HG03378 (cell line): ENCODE measurements at regions not wholly inside any gene's neighbourhood (a gene's known extent, or its start where the extent isn't known, plus 50 kb on each side); places are given as distances from the start of the nearest gene placed in this dataset.
"Not testable (repeated sequence)": the region's sequence is repeated elsewhere in the genome, so short reads cannot be mapped to it uniquely, and the experiment has no call there.

Source experiments
- ATAC-seq: cut with Tn5 transposase; IDR thresholded peaks from one replicate; pipeline ENCODE4 v1.9.1; 2021; ENCODE audit warnings: mild to moderate bottlenecking, moderate library complexity; ENCODE audit not compliant: unreplicated experiment

DNA sequence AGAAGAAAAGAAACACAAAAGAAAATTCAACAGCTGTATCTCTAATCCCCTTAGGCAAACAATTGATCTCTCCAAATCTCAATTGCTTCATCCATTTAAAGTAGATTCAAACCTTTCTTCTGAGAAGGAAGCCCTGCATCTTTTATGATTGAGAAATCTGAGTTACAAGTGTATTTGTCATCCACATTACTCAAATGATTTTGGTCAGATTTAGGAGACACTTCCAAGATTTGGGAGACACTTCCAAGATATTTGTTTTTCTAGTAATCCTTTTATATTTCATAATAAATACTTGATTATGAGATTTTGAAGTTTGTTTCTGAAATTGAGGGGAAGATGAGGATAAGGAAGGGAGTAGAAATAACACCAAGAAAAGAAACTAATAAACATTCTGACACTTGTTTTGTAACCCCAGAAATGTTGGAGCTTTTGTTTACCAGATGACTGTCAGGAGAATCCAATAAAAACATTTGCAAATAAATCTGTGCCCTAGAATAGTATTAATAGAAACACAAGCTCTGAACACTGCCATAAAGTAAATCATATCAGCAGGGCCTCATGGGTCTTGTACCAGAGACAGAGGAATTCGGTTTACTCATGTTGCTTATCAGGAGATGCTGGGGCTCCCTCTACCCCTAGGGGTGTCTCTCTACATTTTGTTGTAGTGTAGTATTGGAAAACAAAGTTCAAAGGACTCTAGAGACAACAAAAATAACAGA is 314.3 kb upstream of the NT5E start:
- no peak for ATAC-seq

DNA sequence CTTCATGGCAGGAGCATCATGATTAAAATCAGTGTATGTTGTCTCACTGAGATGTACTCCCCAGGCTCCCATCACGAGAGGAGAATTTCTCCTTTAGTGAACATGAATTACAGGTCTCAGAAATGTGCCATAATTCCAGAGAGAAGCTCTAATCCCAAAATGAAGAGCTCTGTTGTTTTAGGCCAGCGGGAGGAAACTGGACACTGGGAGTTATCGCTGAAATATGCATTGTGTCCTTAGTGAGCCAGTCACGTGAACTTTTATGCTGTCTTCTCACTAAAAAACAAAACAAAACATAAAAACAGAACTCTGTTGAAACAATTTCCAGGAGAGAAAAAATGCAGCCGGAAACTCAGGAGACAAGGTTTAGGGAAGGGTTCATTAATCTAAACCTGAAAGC is 315.7 kb upstream of the NT5E start:
- no peak for ATAC-seq

DNA sequence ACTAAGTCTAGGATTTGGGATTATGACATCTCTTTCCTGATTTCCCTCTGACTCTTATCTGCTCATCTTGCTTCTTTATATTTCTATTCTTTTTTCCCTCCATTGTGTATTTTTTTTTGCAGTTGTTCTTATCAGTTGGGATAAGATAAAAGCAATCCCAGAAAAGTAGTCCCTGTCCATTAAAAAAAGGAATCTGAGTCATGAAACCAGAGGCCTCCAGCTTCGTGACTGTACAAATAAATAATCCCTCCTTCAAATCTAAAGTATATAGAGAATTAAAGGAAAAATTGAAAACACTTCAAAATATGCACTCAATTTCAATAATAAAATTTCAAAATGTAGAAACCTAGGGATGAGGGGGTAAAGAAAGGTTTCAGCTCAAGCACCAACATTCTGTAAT is 317.8 kb upstream of the NT5E start:
- no peak for ATAC-seq

DNA sequence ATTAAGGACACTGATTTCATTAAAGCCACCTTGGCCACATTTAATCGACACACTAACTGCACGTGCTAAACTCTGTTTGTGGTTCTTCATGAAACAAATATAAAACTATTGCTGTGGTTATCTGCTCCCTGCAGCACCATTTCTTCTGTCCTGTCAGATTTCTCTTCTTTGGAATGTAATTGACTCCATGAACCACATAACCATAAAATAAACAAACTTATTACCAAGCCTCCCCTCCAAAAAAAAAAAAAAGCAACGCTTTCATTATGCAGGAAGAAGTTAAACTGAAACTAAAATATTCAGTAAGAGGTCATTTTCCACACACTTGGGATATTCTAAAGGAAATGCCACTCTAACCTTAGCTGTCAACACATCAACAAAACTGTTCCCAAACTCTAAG is 319.1 kb upstream of the NT5E start:
- no peak for ATAC-seq

DNA sequence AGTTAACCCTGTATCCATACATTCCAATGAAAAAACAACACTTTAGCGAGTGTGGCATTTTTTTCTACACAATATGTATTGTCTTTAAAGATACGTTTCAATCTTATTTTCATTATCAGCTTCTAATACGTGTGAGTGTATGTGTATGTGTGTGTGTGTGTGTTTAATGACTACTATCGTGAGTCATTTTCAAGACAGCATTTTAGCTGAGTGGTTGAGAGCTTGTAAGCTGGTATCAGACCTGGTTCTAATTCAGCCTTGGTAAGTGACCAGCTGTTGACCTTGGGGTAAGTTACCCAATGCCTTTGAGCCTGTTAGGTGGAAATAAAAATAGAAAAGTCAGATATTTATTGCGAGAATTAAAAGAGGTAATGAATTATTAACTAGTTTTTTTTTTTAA is 320.0 kb upstream of the NT5E start:
- no peak for ATAC-seq

DNA sequence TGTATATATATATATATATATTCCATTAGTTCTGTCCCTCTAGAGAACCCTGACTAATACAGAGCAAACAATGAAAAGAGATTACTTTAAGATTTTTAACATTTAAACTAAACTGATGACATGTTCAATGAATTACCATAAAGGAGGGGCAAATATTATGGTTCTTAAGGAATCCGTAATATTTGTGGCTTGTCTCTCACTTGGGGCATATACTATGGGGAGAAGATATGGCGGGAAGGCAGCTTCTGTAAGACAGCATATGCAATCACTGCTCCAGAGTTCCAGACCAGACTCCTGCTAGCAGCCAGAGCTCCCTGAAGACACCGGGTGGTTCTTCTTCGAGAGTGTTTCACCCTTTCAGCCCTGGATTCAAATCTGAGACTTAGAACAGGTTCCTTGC is 321.1 kb upstream of the NT5E start:
- no peak for ATAC-seq

DNA sequence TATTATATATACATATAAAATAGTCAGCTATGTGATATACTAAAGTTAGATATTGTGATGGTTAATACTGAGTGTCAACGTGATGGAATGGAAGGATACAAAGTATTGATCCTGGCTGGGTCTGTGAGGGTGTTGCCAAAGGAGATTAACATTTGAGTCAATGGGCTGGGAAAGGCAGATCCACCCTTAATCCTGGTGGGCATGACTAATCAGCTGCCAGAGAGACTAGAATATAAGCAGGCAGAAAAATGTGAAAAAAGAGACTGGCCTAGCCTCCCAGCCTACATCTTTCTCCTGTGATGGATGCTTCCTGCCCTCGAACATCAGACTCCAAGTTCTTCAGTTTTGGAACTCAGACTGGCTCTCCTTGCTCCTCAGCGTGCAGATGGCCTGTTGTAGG is 321.6 kb upstream of the NT5E start:
- ATAC-seq, result not testable (repeated sequence)

DNA sequence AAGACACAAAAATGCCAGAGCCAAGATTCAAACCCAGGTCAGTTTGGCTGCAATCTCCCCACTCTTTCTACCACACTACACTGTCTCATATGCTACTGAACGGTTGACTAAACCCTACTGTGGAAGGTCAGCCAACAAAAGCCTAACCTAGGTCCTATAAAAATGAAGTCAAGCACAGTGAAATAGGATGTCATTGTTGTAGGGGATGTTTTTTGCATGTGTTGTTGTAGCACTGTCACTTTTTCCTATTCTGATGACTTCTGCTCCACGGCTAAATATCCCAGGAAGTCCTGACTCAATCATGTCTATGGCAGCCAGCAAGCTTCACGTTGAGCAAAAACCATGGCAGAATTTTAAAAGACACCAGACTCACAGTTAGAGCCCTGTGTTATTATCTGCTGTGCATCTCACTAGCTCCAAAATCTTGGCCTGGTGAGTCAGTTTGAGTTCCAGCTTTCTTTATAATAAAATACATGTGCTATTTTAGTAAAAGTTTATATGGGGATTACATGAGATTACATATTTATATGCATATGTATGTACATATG is 322.1 kb upstream of the NT5E start:
- no peak for ATAC-seq

DNA sequence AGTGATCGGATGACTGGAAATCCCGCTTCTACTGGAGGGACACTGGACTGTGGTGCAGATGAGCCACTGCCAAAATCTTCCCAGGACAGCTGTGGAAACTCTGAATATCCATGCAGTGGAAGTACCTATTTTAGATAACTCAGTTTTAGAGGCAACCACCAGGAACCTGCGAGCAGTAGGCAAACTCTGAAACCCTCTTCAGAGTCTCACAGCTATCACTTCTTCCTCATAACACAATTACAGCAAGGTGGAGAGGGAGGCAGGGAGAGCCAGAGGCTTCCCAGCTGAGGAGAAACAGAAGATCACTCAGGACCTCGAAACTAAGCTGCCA is 322.8 kb upstream of the NT5E start:
- no peak for ATAC-seq

DNA sequence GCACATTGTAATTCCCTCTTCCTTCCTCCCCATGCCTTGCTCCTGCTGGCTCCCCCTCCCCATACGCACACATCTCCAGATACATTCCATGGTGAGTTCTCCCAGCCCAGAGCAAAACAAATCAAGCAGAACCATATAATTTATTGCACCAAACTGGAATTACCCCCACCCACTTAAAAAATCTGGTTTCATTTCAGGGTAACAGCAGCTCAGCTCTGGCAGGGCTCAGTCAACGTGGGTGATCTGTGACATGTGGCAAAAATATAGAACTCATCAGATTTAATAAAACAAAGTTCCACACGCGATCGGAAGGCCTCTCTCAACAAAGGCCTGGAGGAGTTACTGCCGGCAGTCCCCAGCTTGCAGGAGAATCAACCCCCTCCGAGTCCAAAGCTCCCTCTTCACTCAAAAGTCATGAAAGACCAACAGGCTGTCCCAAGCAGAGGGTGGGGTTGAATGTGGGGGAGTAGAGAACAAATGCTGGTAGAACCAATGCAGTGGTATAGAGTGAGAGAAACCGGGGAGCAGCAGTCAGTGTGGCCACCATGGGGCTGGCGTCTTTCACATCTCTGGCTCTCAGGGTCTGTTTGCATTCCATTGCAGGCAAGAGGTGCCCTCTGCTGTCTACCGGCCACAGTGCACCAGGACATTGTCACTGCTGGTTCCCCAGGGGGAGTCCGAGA is 323.3 kb upstream of the NT5E start:
- ATAC-seq, result peak; percentile 75

DNA sequence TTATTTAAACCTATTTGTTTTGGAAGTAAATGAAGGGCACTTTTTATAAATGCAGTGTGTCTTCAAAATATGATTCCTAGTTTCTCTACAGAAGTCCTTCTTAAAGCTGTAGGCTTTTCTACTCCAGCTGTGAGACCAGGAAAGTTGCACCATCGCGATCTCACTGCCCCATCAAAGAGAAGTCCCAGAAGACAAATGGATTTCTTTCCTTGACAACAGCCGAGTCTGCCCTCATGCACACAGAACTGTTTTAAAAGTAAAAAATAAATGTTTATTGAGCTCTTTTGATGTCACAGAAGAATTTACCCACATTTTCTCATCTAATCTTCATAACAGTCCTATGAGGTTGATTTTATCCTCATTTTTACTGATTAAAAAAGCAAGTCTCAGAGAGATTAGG is 324.4 kb upstream of the NT5E start:
- ATAC-seq, result no peak

DNA sequence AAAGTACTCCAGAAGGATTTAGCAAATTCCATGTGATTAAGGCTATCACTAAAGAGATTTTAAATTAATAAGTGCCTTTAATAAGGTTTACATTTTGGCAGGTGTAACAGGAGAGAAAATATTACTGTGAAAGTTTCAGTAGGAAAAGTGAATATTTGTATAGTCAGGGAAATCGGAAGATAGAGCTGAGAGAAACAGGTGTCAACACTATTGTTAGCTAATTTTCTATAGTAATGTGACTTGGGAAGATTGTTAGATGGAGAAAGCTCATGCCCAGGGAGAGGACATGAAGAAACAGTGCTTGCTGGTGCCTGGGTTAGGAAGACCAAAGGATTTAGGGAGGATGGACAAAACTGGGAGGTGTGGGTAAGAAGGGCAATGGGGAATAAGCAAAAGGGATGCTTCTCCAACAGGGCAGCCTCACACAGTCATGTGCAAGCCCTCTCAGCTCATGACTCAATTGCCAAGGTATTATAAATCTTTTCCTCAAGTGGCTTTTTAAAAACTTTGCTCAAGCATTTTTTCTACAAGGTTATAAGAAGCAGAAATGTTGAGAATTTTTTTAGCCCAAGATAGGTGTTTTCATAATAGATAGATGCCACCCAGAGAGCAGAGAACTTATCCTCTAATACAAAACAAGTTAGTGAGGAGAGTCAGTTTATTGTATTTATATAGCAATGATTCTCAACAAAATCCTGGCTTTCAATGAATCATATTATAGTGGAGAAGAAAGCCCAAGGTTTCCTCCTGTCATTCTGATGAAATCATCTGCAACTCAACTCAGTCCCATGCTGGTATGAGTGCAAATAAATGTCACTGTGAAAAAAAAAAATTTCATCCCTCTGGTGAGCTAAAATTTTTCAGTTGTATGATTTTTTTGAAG is 325.2 kb upstream of the NT5E start:
- ATAC-seq, result no peak

DNA sequence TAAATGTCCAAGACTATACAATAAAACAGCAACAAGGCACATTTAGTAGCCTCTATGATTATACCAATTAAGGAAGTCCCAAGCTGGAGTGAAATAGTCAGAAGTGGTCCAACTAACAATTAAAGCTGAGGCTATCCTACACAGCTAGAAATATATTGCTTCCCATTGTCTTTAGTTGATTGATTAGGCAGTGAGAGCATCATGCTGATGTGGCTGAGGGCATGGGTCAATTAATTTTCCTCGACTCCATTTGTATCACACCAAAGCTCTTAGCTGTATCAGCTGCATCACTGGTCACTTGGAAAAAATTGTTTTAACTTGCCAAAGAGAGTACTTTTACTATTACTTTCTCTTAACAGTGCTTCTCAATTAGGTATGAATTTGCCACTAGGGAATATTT is 328.7 kb upstream of the NT5E start:
- no peak for ATAC-seq

DNA sequence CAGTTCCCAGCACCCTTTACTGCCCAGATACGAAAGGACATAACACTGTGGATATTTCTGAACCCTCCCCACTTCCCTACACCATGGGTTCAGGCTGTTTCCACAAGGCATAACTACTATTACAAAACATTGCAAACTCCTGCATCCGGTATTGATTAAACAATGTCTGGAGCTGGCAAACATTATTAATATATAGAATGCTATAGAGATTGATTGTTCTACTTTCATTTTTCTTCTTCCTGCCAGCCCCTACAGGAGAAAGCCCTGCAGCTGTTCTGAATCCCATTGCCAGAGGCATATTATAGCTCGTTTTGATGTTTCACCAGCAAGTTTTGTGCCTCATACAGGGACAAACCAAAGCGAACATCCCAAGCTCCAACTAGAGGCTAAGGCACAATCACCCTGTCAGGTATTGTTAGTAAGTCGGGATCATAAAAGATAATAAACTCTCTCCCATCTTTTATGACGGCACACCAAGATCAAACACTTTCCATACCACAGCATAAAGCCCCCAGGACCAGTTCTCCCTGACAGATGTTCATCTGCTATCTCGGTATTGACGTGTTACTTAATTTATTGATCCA is 331.1 kb upstream of the NT5E start:
- ATAC-seq, result no peak

DNA sequence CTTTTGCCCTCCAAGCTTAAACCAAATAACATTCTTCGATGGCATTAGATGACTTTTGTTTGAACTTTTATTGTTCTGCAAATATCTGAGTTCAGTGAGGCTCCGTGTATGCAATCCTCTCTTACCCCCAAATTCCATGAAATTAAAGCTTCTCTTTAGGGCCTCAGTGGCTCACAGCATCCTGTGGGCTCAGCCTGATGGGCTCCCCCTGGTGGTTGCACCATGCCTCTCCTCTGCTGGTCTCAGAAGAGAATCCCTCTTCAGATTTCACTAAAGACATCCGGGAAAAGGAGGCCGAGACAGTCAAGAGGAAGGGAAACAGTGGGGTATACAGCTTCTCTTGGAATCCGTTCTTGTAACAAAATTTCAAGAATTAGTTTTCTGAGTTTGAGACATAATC is 331.6 kb upstream of the NT5E start:
- ATAC-seq, result no peak

DNA sequence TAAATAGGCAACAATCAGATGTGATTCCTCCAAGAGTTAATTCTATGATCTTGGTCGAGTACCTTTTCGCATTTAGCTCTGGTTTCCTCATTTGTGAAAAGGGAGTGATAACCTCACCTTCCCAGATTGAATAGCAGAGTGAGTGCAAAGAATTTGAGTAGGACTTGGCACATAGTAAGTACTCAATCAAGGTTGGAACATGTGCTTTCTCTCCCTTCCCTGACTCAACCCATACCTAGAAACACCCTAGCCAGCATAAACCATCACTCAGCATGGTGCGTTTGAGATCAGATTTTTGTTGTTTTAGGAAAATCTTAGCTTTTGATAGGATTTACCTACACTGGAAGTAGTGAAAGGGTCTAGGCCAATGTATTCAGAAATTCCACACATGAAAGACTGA is 333.4 kb upstream of the NT5E start:
- no peak for ATAC-seq

DNA sequence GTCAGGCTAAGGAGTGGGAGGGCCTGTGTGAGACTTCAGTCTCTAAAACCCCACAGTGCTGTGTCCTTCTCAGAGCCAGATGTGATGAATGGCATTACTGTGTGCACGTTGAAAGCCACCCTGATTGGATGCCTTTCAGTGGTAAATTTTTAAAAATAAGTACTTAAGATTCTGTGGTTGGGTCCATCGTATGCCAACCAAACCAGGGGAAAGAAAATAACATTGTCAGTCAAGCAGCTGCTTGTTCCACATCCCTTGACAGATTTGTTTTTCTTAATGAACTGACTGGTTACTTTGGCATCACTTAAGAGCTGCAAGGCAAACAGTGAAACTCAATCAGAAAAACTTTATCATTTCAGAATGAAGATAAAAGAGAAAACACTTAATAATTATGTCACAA is 334.0 kb upstream of the NT5E start:
- no peak for ATAC-seq

DNA sequence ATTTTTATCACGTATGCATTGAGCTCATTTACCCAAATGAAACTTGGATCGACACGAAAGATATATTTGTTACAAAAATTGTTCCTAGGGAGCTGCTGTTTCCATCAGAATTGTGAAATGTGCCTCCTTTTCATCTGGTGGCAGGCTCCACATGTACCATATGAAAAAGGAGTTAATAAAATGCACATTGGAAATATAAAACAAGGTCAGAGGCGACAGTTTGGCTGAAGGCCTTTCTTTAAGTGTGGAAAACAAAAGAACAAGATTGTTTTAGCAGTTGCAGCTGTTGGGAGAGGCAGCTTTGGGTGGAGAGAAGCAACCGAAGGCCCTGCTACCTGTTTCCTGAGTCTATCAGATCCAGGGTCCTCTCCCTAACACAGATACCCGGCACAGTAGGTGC is 334.5 kb upstream of the NT5E start:
- ATAC-seq, result no peak

DNA sequence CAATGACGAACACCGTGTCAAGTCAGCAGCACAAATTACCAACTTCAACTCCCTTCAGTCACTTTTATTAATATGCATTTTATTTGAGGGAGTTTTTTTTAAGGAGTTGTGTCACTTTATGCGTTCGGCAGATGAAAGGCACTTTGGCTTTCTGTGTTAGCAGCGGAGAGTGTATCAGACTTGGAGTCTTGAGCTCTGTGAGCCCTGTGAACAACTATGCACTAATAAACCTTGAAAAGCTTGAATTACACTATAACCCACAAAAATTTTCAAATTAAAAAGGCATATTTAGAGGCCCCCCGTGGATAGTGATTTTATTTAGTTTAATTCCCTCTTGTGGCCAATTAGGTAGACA is 335.3 kb upstream of the NT5E start:
- no peak for ATAC-seq

DNA sequence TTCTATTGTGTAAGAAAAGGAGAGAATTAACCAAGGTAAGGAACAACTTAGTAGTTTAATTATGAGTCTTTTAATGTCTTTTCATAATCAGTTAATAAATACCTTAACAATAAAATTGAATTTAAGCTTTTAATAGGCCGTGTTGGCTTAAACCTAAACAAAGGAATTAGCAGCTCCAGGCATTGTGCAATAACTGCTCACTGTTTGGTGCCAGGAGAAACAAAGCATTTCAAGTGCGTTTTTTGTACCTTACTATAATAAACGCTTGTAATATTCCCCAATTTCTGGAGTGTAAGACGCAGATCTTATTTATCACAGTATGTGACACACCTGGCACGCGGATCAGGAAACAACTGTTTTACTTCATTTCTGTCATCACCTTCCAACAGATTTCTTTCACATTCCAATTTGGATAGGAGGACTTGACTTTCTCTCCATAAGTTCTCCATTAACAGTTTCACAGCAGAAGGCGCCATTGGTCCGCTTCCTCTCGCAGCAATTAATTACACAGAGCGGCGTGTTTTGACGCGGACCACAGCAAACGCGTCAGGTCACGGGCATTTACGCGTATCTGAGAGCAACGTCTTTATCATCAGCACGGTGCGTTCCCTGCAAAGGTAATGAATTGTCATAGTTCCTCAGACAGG is 335.8 kb upstream of the NT5E start:
- no peak for ATAC-seq

DNA sequence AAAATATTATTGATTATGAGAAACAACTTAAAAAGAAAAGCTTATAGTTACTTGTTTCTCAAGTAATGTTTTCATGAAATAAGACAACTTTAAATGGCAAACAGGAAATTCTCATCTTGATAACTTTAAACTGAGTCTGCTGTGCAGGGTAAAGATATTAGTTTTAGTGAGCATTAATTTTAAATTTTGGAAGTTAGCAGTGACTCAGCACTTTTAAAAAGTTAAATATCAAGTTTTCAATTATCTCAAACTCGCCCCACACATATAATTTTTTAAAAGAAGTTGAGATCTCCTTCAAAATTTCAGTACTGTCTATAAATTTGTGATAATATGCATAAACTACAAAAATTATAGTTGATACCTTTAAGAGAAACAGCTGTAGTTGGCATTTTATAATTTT is 337.3 kb upstream of the NT5E start:
- ATAC-seq, result no peak
